Endothelial cell (in vitro differentiated cells): ENCODE measurements at regions not wholly inside any gene's neighbourhood (a gene's known extent, or its start where the extent isn't known, plus 50 kb on each side); places are given as distances from the start of the nearest gene placed in this dataset.

Experiments
- DNase-seq: peaks from one replicate; pipeline ENCODE4 v3.0.0; 2021; ENCODE audit warnings: low spot score
- H3K27ac Mint-ChIP-seq: one replicate; pipeline ENCODE4 v1.8.0; 2021; ENCODE audit warnings: mixed read lengths, inconsistent platforms; ENCODE audit not compliant: unreplicated experiment
- H3K27me3 Mint-ChIP-seq: one replicate; pipeline ENCODE4 v1.8.0; 2021; ENCODE audit warnings: mild to moderate bottlenecking, moderate library complexity, mixed read lengths, inconsistent platforms; ENCODE audit not compliant: unreplicated experiment
- H3K36me3 Mint-ChIP-seq: one replicate; pipeline ENCODE4 v1.8.0; 2021; ENCODE audit warnings: mild to moderate bottlenecking, low read depth, mixed read lengths, inconsistent platforms; ENCODE audit not compliant: unreplicated experiment
- H3K4me1 Mint-ChIP-seq: one replicate; pipeline ENCODE4 v1.8.0; 2021; ENCODE audit warnings: mild to moderate bottlenecking, mixed read lengths, inconsistent platforms; ENCODE audit not compliant: unreplicated experiment
- H3K4me3 Mint-ChIP-seq: one replicate; pipeline ENCODE4 v1.8.0; 2021; ENCODE audit warnings: mild to moderate bottlenecking, mixed read lengths, inconsistent platforms; ENCODE audit not compliant: unreplicated experiment
- H3K9me3 Mint-ChIP-seq: one replicate; pipeline ENCODE4 v1.8.0; 2021; ENCODE audit warnings: mixed read lengths, inconsistent platforms; ENCODE audit not compliant: unreplicated experiment
- TF ChIP-seq, protein P1 (sequence below): fragments of 200-600 bp; sonication (generic); IDR thresholded peaks from one replicate; pipeline ENCODE4 v1.5.0; 2021; ENCODE audit warnings: antibody characterized with exemption; ENCODE audit not compliant: unreplicated experiment

DNA sequence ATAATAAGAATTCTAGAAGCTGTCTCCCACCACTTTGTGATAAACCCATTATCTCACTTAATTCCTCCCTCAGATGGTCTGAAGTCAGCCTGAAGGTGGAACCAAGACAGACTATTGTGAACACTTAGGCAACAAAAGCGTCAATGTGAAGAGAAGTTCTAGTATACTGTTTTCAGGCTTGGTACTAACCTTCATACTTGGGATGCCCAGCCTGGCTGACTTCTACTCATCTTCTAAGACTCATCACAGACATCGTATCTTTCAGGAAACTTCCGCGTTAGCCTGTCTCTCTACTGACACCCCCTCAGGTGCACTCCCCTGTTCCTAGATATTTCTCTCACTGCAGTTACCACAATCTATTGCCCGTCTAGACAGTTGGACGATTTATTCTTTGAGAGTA is 201.2 kb downstream of the SATB1 start:
- Mint-ChIP-seq H3K36me3 (no peaks in the 10 kb centered on the region), H3K27me3 (no peaks in the 10 kb centered on the region), H3K9me3 (no peaks in the 10 kb centered on the region), H3K4me3 (no peak overlapping the region), H3K4me1 (peaks cover 3% of the 10 kb centered on the region), H3K27ac (no peak overlapping the region)
- TF ChIP-seq, protein P1, sequence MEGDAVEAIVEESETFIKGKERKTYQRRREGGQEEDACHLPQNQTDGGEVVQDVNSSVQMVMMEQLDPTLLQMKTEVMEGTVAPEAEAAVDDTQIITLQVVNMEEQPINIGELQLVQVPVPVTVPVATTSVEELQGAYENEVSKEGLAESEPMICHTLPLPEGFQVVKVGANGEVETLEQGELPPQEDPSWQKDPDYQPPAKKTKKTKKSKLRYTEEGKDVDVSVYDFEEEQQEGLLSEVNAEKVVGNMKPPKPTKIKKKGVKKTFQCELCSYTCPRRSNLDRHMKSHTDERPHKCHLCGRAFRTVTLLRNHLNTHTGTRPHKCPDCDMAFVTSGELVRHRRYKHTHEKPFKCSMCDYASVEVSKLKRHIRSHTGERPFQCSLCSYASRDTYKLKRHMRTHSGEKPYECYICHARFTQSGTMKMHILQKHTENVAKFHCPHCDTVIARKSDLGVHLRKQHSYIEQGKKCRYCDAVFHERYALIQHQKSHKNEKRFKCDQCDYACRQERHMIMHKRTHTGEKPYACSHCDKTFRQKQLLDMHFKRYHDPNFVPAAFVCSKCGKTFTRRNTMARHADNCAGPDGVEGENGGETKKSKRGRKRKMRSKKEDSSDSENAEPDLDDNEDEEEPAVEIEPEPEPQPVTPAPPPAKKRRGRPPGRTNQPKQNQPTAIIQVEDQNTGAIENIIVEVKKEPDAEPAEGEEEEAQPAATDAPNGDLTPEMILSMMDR = no peak
- no peak for DNase-seq

GRCh38 chr3:18223571-18223970 is 201.6 kb downstream of the SATB1 start:
- TF ChIP-seq, protein P1 = no peak
- H3K4me1 Mint-ChIP-seq = peaks cover 3% of the 10 kb centered on the region
- no peaks in the 10 kb centered on the region for H3K36me3 Mint-ChIP-seq
- no peak overlapping the region for H3K4me3 Mint-ChIP-seq
- DNase-seq = no peak
- H3K9me3 Mint-ChIP-seq = no peaks in the 10 kb centered on the region
- H3K27ac Mint-ChIP-seq = no peak overlapping the region
- no peaks in the 10 kb centered on the region for H3K27me3 Mint-ChIP-seq

GRCh38 chr3:18222686-18223085 is 202.5 kb downstream of the SATB1 start:
- H3K9me3 Mint-ChIP-seq = no peaks in the 10 kb centered on the region
- no peak overlapping the region for H3K27ac Mint-ChIP-seq
- TF ChIP-seq, protein P1 = no peak
- H3K4me3 Mint-ChIP-seq = no peak overlapping the region
- DNase-seq = no peak
- no peaks in the 10 kb centered on the region for H3K36me3 Mint-ChIP-seq
- H3K4me1 Mint-ChIP-seq = peaks cover 8% of the 10 kb centered on the region
- no peaks in the 10 kb centered on the region for H3K27me3 Mint-ChIP-seq

- H3K36me3 Mint-ChIP-seq = no peaks in the 10 kb centered on the region
- H3K4me1 Mint-ChIP-seq = peaks cover 5% of the 10 kb centered on the region
- H3K4me3 Mint-ChIP-seq = no peak overlapping the region
- TF ChIP-seq, protein P1 = no peak
- H3K9me3 Mint-ChIP-seq = no peaks in the 10 kb centered on the region
- no peak overlapping the region for H3K27ac Mint-ChIP-seq
- no peaks in the 10 kb centered on the region for H3K27me3 Mint-ChIP-seq
- DNase-seq = no peak
These were observed 207.5 kb downstream of the SATB1 start for GRCh38 chr3:18217507-18218174.

GRCh38 chr3:18216996-18217395 is 208.1 kb downstream of the SATB1 start:
- TF ChIP-seq, protein P1 = no peak
- Mint-ChIP-seq H3K4me1 (peaks cover 5% of the 10 kb centered on the region), H3K4me3 (no peak overlapping the region), H3K27ac (no peak overlapping the region), H3K27me3 (no peaks in the 10 kb centered on the region), H3K36me3 (no peaks in the 10 kb centered on the region), H3K9me3 (no peaks in the 10 kb centered on the region)
- no peak for DNase-seq
